Uterus (tissue), 3 donors: ENCODE measurements at regions not wholly inside any gene's neighbourhood (a gene's known extent, or its start where the extent isn't known, plus 50 kb on each side); places are given as distances from the start of the nearest gene placed in this dataset.

Experiments used
- DNase-seq, 2 donors: peaks; one replicate each; pipeline ENCODE4 v3.0.0-alpha.2; 2019 to 2020
- H3K27ac ChIP-seq, 2 donors: fragments of 200-600 bp; sonication (generic); 1 replicate in 1 of 2; 2 replicates in 1 of 2; pipeline ENCODE4 v1.5.1; 2016 to 2018
- H3K27me3 ChIP-seq, 2 donors: fragments of 200-600 bp; sonication (generic); one replicate each; pipeline ENCODE4 v1.5.1; 2018 to 2019; ENCODE audit warnings: control low read depth in 1 of 2
- H3K36me3 ChIP-seq, 2 donors: fragments of 200-600 bp; sonication (generic); one replicate each; pipeline ENCODE4 v1.5.1; 2019; ENCODE audit warnings: control low read depth in 1 of 2
- H3K4me1 ChIP-seq, 2 donors: fragments of 200-600 bp; sonication (generic); one replicate each; pipeline ENCODE4 v1.5.1; 2018 to 2019; ENCODE audit warnings: control low read depth in 1 of 2
- H3K4me3 ChIP-seq, 2 donors: fragments of 200-600 bp; sonication (generic); 1 replicate in 1 of 2; 2 replicates in 1 of 2; pipeline ENCODE4 v1.5.1; 2018 to 2019; ENCODE audit warnings: mild to moderate bottlenecking in 1 of 2
- H3K9me3 ChIP-seq, 2 donors: fragments of 200-600 bp; sonication (generic); one replicate each; pipeline ENCODE4 v1.5.1; 2019; ENCODE audit warnings: control low read depth in 1 of 2
- CTCF ChIP-seq, 4 experiments: fragments of 200-600 bp in 2 of 4; fragments of 450-650 bp in 2 of 4; sonication (generic) in 2 of 4; IDR thresholded peaks; one replicate each; pipeline ENCODE4 v1.5.1; 2016 to 2019; ENCODE audit warnings: antibody characterized with exemption in 4 of 4, mild to moderate bottlenecking in 2 of 4, moderate library complexity in 1 of 4
- POLR2A ChIP-seq, 2 donors: fragments of 450-650 bp; IDR thresholded peaks; one replicate each; pipeline ENCODE4 v1.6.1; 2016; ENCODE audit warnings: antibody characterized with exemption in 2 of 2, mild to moderate bottlenecking in 1 of 2, moderate library complexity in 1 of 2
- intact Hi-C: fragments of 100-400 bp; cut with DNase I; formaldehyde crosslinking; loops from one replicate; pipeline ENCODE4 v1.15.1; 2023; ENCODE audit warnings: low total_unique reads
- donor health status: DM: yes; HTN: yes; CAD: no.

DNA sequence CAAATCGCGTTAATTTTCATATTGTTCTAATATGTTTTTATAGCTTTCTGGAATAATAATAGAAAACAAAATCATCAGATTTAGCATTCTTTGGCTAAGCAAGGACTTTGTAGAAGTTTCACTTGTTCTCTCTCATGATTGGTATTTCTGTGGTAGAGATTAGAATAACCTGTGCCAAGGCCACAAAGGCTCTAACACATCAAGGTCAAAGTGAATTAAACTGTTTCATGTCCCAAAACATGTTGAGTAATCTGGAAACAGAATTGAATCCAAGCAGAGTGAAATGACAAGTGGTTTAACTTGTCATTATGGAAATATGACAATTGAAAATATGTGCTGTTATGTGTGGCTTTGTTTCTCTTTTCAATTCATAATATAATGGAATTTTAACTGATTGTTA, 617.4 kb downstream of the CCDC85A start:
- H3K9me3 ChIP-seq = no peaks in the 10 kb centered on the region
- no peak for TF ChIP-seq POLR2A (IDR thresholded peaks at IDR 0.05)
- TF ChIP-seq CTCF (IDR thresholded peaks at IDR 0.05) = no peak
- intact Hi-C loops = no loop called here
- H3K4me1 ChIP-seq = no peaks in the 10 kb centered on the region
- H3K36me3 ChIP-seq = no peaks in the 10 kb centered on the region
- H3K4me3 ChIP-seq = no peak overlapping the region
- no peaks in the 10 kb centered on the region for H3K27me3 ChIP-seq
- no peak for DNase-seq
- no peak overlapping the region for H3K27ac ChIP-seq

DNA sequence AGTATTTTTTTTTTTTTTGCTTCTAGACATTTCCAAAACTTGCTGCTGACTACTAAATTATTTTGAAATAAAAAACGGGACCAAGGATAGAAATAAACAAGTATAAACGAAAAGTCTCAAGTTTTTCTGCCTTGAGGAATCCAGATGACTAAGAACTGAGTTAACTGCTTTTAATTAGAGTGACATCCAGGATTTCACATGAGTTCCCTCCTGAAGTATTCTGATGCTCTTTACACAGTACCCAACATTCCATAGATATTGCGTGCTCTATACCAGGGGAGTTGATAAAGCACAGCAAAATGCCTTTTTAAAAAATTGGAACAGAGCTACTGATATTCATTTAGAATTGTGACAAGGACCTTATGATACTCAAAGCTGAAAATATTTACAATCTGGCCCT, 618.0 kb downstream of the CCDC85A start:
- TF ChIP-seq CTCF (IDR thresholded peaks at IDR 0.05) (no peak), POLR2A (IDR thresholded peaks at IDR 0.05) (no peak)
- intact Hi-C loops = no loop called here
- DNase-seq = no peak

GRCh38 chr2:56803596-56803995, 619.8 kb downstream of the CCDC85A start:
- TF ChIP-seq POLR2A (IDR thresholded peaks at IDR 0.05) (no peak), CTCF (IDR thresholded peaks at IDR 0.05) (no peak)
- no peaks in the 10 kb centered on the region for H3K4me1 ChIP-seq
- H3K36me3 ChIP-seq = no peaks in the 10 kb centered on the region
- H3K9me3 ChIP-seq = no peaks in the 10 kb centered on the region
- H3K27ac ChIP-seq = no peak overlapping the region
- no peaks in the 10 kb centered on the region for H3K27me3 ChIP-seq
- intact Hi-C loops = no loop called here
- H3K4me3 ChIP-seq = no peak overlapping the region
- DNase-seq = no peak

More for the DNA sequence above, 618.0 kb downstream of the CCDC85A start:
- no peaks in the 10 kb centered on the region for H3K9me3 ChIP-seq
- H3K27ac ChIP-seq = no peak overlapping the region
- H3K36me3 ChIP-seq = no peaks in the 10 kb centered on the region
- no peak overlapping the region for H3K4me3 ChIP-seq
- H3K4me1 ChIP-seq = no peaks in the 10 kb centered on the region
- H3K27me3 ChIP-seq = no peaks in the 10 kb centered on the region

- no peak for DNase-seq
- Histone ChIP-seq H3K9me3 (no peaks in the 10 kb centered on the region), H3K4me1 (no peaks in the 10 kb centered on the region), H3K36me3 (no peaks in the 10 kb centered on the region), H3K27ac (no peak overlapping the region), H3K27me3 (no peaks in the 10 kb centered on the region), H3K4me3 (no peak overlapping the region)
- TF ChIP-seq POLR2A (IDR thresholded peaks at IDR 0.05) (no peak), CTCF (IDR thresholded peaks at IDR 0.05) (no peak)
- intact Hi-C loops = no loop called here
These were observed 623.1 kb downstream of the CCDC85A start for GRCh38 chr2:56806924-56807323.

- TF ChIP-seq CTCF (IDR thresholded peaks at IDR 0.05) (no peak), POLR2A (IDR thresholded peaks at IDR 0.05) (no peak)
- Histone ChIP-seq H3K27me3 (no peaks in the 10 kb centered on the region), H3K4me3 (no peak overlapping the region), H3K27ac (no peak overlapping the region), H3K9me3 (no peaks in the 10 kb centered on the region), H3K4me1 (no peaks in the 10 kb centered on the region), H3K36me3 (no peaks in the 10 kb centered on the region)
- intact Hi-C loops = no loop called here
- no peak for DNase-seq
These were observed 624.1 kb downstream of the CCDC85A start for GRCh38 chr2:56807861-56808260.
